Endothelial cell of umbilical vein (primary cell): ENCODE measurements at regions not wholly inside any gene's neighbourhood (a gene's known extent, or its start where the extent isn't known, plus 50 kb on each side); places are given as distances from the start of the nearest gene placed in this dataset.
"Not testable (repeated sequence)": the region's sequence is repeated elsewhere in the genome, so short reads cannot be mapped to it uniquely, and the experiment has no call there.

Experiments used
- BruUV-seq: library from RNA; stranded (reverse); fragments of 400-500 nt; replicated peaks from 2 replicates; lab custom pipeline; 2021; lab: Mats Ljungman, UMichigan
- CTCF ChIA-PET: fragments of 300-600, 350-600 bp; sonication (Branson Sonifier 250); formaldehyde crosslinking; loops from one replicate; lab custom pipeline; 2021; ENCODE audit warnings: antibody characterized with exemption, inconsistent platforms; lab: Charles Lee
- POLR2A ChIA-PET: fragments of 300-600, 350-600 bp; sonication (Branson Sonifier 250); formaldehyde crosslinking; loops from one replicate; lab custom pipeline; 2021; ENCODE audit warnings: antibody characterized with exemption, inconsistent platforms; lab: Charles Lee
- DNase-seq: peaks from one replicate; pipeline ENCODE4 v3.0.0-alpha.2; 2011; ENCODE audit warnings: low read depth, low spot score
- FAIRE-seq: peaks from 2 replicates; lab custom pipeline; 2011; peaks lifted over from hg19 to GRCh38; lab: Jason Lieb, UNC
- H2AFZ ChIP-seq: 2 replicates; pipeline ENCODE4 v1.6.0; 2012; ENCODE audit warnings: low read depth, low read length, control low read depth, inconsistent platforms
- H3K27ac ChIP-seq: 2 replicates; pipeline ENCODE4 v1.5.1; 2011; ENCODE audit warnings: low read depth, mild to moderate bottlenecking, control low read depth, low read length, moderate library complexity; ENCODE audit not compliant: insufficient read depth
- H3K27me3 ChIP-seq, 2 experiments: 2 replicates each; pipeline versions ENCODE4 v1.6.0 to v1.6.1; 2011; ENCODE audit warnings: low read length in 2 of 2, mixed read lengths in 1 of 2; ENCODE audit not compliant: control insufficient read depth in 2 of 2, insufficient read depth in 2 of 2
- H3K36me3 ChIP-seq, 2 experiments: 2 replicates in 1 of 2; 3 replicates in 1 of 2; pipeline ENCODE4 v1.5.1; 2011; ENCODE audit warnings: low read length in 2 of 2, mild to moderate bottlenecking in 1 of 2, moderate library complexity in 1 of 2; ENCODE audit not compliant: control insufficient read depth in 2 of 2, insufficient read depth in 2 of 2; ENCODE audit errors: extremely low read depth in 1 of 2
- H3K4me1 ChIP-seq: 3 replicates; pipeline ENCODE4 v1.5.1; 2011; ENCODE audit warnings: mild to moderate bottlenecking, low read length; ENCODE audit not compliant: control insufficient read depth, insufficient read depth; ENCODE audit errors: extremely low read depth
- H3K4me2 ChIP-seq: 2 replicates; pipeline ENCODE4 v1.6.1; 2011; ENCODE audit warnings: low read length, control low read depth, mixed read lengths; ENCODE audit not compliant: insufficient read depth
- H3K4me3 ChIP-seq, 3 experiments: fragments of 200-600 bp in 1 of 3; sonication (generic), shearing (Covaris generic) in 1 of 3; replicated peaks in 1 of 3; 2 replicates each; pipeline ENCODE4 v1.5.1; 2011 to 2016; ENCODE audit warnings: control low read depth in 3 of 3, low read length in 3 of 3, mild to moderate bottlenecking in 2 of 3, inconsistent platforms in 1 of 3, low read depth in 1 of 3, moderate library complexity in 1 of 3; ENCODE audit not compliant: insufficient read depth in 1 of 3
- H3K79me2 ChIP-seq: 2 replicates; pipeline ENCODE4 v1.6.0; 2012; ENCODE audit warnings: low read length, inconsistent platforms; ENCODE audit not compliant: control insufficient read depth, insufficient read depth
- H3K9ac ChIP-seq: replicated peaks from 2 replicates; pipeline ENCODE3; 2011; ENCODE audit warnings: low read length, control low read depth; ENCODE audit not compliant: insufficient read depth; ENCODE audit errors: extremely low read depth
- H3K9me1 ChIP-seq: replicated peaks from 3 replicates; pipeline ENCODE4 v1.6.0; 2011; ENCODE audit warnings: mild to moderate bottlenecking, low read length; ENCODE audit not compliant: control insufficient read depth, insufficient read depth; ENCODE audit errors: extremely low read depth
- H3K9me3 ChIP-seq: replicated peaks from 2 replicates; pipeline ENCODE4 v1.5.1; 2012; ENCODE audit warnings: low read length, inconsistent platforms; ENCODE audit not compliant: control insufficient read depth, insufficient read depth
- H4K20me1 ChIP-seq: replicated peaks from 2 replicates; pipeline ENCODE3; 2011; ENCODE audit warnings: mild to moderate bottlenecking, low read length; ENCODE audit not compliant: control insufficient read depth, insufficient read depth; ENCODE audit errors: extremely low read depth
- CTCF ChIP-seq, 2 donors: IDR thresholded peaks; 1 replicate in 1 of 2; 2 replicates in 1 of 2; pipeline ENCODE4 v1.5.1; 2011; ENCODE audit warnings: low read length in 2 of 2, mild to moderate bottlenecking in 2 of 2, moderate library complexity in 2 of 2, control low read depth in 1 of 2, inconsistent platforms in 1 of 2, low read depth in 1 of 2; ENCODE audit not compliant: insufficient read depth in 1 of 2; ENCODE audit errors: extremely low read depth in 1 of 2
- EZH2 ChIP-seq: IDR thresholded peaks from 2 replicates; pipeline ENCODE4 v1.6.1; 2012; ENCODE audit warnings: borderline replicate concordance, low read depth, mild to moderate bottlenecking, moderate library complexity, low read length, inconsistent platforms; ENCODE audit not compliant: severe bottlenecking
- FOS ChIP-seq: IDR thresholded peaks from 2 replicates; pipeline ENCODE4 v1.6.1; 2011; ENCODE audit warnings: mild to moderate bottlenecking, low read length, moderate library complexity, borderline replicate concordance; ENCODE audit not compliant: insufficient read depth
- GATA2 ChIP-seq: IDR thresholded peaks from 2 replicates; pipeline ENCODE4 v1.7.0; 2011; ENCODE audit warnings: low read depth, mild to moderate bottlenecking, moderate library complexity, mixed read lengths, low read length; ENCODE audit not compliant: insufficient read length, insufficient read depth
- JUN ChIP-seq: IDR thresholded peaks from 2 replicates; pipeline ENCODE4 v1.6.1; 2011; ENCODE audit warnings: borderline replicate concordance, low read depth; ENCODE audit not compliant: insufficient read length, insufficient read depth
- MAX ChIP-seq: IDR thresholded peaks from 2 replicates; pipeline ENCODE4 v1.6.1; 2011; ENCODE audit not compliant: insufficient read depth, insufficient read length
- MYC ChIP-seq: IDR thresholded peaks from one replicate; pipeline ENCODE4 v1.6.1; 2011; ENCODE audit warnings: mild to moderate bottlenecking, low read depth, low read length
- POLR2A ChIP-seq: IDR thresholded peaks from 2 replicates; pipeline ENCODE4 v1.6.1; 2012; ENCODE audit warnings: low read depth, mild to moderate bottlenecking, control low read depth, low read length
- POLR2AphosphoS5 ChIP-seq: IDR thresholded peaks from 2 replicates; pipeline ENCODE4 v1.6.1; 2012; ENCODE audit warnings: low read depth, mild to moderate bottlenecking, control low read depth, low read length, moderate library complexity; ENCODE audit not compliant: insufficient read depth
- dilution Hi-C: fragments of 300-500 bp; cut with MboI; formaldehyde crosslinking; loops from one replicate; pipeline ENCODE4 v1.15.0; 2019; ENCODE audit warnings: low sequenced_read_pairs; ENCODE audit not compliant: extremely low pct_ligation_motif_present
- intact Hi-C: fragments of 100-400 bp; cut with micrococcal nuclease; formaldehyde crosslinking; loops from one replicate; pipeline ENCODE4 v1.10.0; 2022

DNA sequence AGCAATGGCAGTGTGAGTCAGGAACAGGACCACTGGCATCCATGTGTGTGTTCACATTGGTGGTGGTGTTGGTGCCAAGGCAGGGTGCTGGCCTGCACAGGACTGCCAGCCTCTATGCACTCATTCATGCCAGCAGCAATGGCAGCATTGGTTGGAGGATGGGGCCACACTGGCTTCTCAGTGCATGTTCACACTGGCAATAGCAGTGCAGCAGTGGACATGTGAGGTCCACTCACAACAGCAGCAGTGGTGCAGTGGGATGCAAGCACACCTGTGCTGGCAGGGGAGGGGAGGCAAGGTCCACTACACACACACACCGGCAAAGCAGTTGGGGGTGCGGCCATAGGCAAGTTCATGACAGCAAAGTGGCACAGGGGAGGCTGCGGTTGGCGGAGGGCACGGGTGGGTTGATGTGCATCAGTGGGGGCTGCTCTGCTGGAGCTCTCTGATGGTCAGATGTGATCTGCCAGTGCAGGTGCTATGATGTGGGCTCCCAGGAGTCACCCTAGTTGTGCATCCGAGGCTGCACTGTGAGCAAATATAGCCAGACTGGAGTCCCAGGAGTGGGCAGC is 57.8 kb upstream of the TNKS2 start:
- no peaks in the 10 kb centered on the region for H3K4me1 ChIP-seq
- no peak overlapping the region for H3K9ac ChIP-seq
- DNase-seq (no peak), FAIRE-seq (no peak)
- dilution Hi-C loops (no loop called here), intact Hi-C loops (no loop called here)
- H3K9me1 ChIP-seq, result no peaks in the 10 kb centered on the region
- no peak overlapping the region for H3K4me3 ChIP-seq
- no peak overlapping the region for H3K4me2 ChIP-seq
- H3K27ac ChIP-seq, result no peak overlapping the region
- POLR2A ChIA-PET, result no interaction called here
- H2AFZ ChIP-seq, result no peak overlapping the region
- no peak for TF ChIP-seq MAX
- no peak for TF ChIP-seq MYC
- TF ChIP-seq FOS, result no peak
- no peak for TF ChIP-seq EZH2
- no peak for TF ChIP-seq JUN
- no peak for TF ChIP-seq CTCF (IDR thresholded peaks at IDR 0.05; ENCODE audit: extremely low read depth in 1 of 2, insufficient read depth in 1 of 2, low read depth in 1 of 2, low read length in 2 of 2)
- no peak for TF ChIP-seq POLR2A
- no peak for TF ChIP-seq POLR2AphosphoS5
- no peak for TF ChIP-seq GATA2
- BruUV-seq, result no TSS peak
- H3K27me3 ChIP-seq, result peaks cover 18 to 58% of the 10 kb centered on the region in 2 experiments
- no peaks in the 10 kb centered on the region for H3K79me2 ChIP-seq
- H3K36me3 ChIP-seq, result no peaks in the 10 kb centered on the region
- CTCF ChIA-PET, result no interaction called here
- H3K9me3 ChIP-seq, result no peaks in the 10 kb centered on the region
- H4K20me1 ChIP-seq, result no peaks in the 10 kb centered on the region

DNA sequence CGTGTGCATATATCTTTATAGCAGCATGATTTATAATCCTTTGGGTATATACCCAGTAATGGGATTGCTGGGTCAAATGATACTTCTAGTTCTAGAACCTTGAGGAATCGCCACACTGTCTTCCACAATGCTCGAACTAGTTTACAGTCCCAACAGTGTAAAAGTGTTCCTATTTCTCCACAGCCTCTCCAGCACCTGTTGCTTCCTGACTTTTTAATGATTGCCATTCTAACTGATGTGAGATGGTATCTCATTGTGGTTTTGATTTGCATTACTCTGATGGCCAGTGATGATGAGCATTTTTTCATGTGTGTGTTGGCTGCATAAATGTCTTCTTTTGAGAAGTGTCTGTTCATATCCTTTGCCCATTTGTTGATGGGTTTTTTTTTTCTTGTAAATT is 66.0 kb upstream of the TNKS2 start:
- H2AFZ ChIP-seq, H3K27ac ChIP-seq, DNase-seq, H3K9ac ChIP-seq, H3K36me3 ChIP-seq, H4K20me1 ChIP-seq, H3K4me2 ChIP-seq, FAIRE-seq, H3K9me3 ChIP-seq, H3K4me1 ChIP-seq, BruUV-seq, H3K4me3 ChIP-seq, dilution Hi-C loops, intact Hi-C loops, H3K79me2 ChIP-seq, H3K9me1 ChIP-seq, POLR2A ChIA-PET, CTCF ChIA-PET: not testable (repeated sequence)
- H3K27me3 ChIP-seq, result peaks cover 12 to 15% of the 10 kb centered on the region in 2 experiments

DNA sequence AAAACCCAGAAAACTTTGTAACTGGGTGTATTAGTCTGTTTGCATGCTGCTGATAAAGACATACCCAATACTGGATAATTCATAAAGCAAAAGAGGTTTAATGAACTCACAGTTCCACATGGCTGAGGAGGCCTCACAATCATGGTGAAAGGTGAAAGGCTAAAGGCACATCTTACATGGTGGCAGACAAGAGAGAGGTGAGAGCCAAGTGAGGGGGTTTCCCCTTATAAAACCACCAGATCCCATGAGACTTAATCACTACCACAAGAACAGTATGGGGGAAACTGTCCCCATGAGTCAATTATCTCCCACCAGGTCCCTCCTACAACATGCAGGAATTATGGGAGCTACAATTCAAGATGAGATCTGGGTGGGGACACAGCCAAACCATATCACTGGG is 68.9 kb upstream of the TNKS2 start:
- CTCF ChIA-PET, result not testable (repeated sequence)

More for the DNA sequence above, 68.9 kb upstream of the TNKS2 start:
- H3K4me3 ChIP-seq, H3K27ac ChIP-seq, H3K9me3 ChIP-seq, H3K9ac ChIP-seq, FAIRE-seq, H2AFZ ChIP-seq, H3K4me1 ChIP-seq, POLR2A ChIA-PET, intact Hi-C loops, dilution Hi-C loops, H3K9me1 ChIP-seq, DNase-seq, H3K79me2 ChIP-seq, BruUV-seq, H3K36me3 ChIP-seq, H4K20me1 ChIP-seq, H3K4me2 ChIP-seq: not testable (repeated sequence)
- peaks cover 17 to 23% of the 10 kb centered on the region in 2 experiments for H3K27me3 ChIP-seq
